COR-L47 (cell line): ENCODE measurements at regions not wholly inside any gene's neighbourhood (a gene's known extent, or its start where the extent isn't known, plus 50 kb on each side); places are given as distances from the start of the nearest gene placed in this dataset.

ENCODE experiments used
- DNase-seq: peaks from one replicate; lab custom pipeline; 2025; lab: John Stamatoyannopoulos, UW

DNA sequence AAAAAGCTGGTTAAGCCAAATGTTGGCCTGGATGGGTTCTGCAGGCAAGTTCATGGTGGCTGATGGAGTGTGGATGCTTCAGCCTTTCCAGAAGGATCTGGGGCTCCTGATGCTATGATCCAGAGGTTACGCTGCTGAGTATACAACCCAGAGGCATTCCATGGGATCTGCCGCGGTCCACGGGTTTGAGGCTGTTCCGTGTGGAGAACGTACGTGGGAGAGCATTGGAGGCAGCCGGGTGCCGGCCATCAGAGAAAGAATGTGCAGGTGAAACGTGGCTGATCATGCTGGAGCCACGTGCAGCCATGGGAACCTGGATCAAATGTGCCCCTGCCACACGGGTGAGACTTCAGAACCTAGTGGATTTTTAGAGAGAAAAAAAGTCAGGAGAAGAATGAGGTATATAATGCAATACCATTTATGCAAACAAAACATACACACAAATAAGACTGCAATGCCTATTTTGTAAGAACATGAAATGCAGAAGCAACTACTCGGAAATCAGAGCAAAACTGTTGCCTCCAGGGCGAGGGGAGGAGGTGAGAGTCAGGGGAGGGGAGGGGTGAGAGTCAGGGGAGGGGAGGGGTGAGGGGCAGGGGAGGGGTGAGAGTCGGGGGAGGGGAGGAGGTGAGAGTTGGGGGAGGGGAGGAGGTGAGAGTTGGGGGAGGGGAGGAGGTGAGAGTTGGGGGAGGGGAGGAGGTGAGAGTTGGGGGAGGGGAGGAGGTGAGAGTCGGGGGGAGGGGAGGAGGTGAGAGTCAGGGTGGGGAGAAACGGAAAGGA, 116.5 kb upstream of the C1orf174 start:
- no peak for DNase-seq

- DNase-seq: no peak
These were observed 117.7 kb upstream of the C1orf174 start for GRCh38 chr1:4017636-4018365.

DNA sequence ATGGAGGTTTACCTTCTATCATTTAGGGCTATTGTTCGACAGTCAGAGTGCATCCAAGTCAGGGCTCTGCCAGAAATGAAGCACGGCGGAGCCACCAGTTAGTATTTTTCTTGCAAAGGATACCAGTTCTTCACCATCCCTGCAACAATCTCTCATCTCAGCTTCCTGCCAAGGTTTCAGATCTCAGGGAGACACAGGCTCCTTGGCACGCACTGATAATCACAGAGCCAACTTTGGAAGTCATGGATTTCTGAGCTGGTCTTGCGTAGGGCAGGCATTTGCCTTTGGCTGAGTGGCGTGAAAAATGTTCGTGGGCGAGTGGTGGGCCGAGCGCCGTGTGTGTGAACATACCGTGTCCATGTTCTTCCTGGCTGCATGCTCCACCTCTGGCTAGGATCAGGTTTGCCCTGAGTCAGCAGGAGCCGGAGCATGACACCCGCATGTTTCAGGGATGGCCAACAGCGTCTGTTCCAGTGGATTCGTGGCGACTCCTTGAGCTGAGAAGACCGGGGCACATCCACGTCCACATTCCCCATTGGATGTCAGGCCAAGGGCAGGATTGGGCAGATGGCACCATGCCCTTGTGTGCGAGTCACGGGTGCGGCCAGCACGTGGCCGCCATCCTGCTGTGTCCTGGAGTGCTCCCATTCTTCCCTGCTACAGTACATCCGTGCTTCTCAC, 118.5 kb upstream of the C1orf174 start:
- DNase-seq: no peak

- DNase-seq: no peak
These were observed 119.1 kb upstream of the C1orf174 start for GRCh38 chr1:4019147-4019521.

DNA sequence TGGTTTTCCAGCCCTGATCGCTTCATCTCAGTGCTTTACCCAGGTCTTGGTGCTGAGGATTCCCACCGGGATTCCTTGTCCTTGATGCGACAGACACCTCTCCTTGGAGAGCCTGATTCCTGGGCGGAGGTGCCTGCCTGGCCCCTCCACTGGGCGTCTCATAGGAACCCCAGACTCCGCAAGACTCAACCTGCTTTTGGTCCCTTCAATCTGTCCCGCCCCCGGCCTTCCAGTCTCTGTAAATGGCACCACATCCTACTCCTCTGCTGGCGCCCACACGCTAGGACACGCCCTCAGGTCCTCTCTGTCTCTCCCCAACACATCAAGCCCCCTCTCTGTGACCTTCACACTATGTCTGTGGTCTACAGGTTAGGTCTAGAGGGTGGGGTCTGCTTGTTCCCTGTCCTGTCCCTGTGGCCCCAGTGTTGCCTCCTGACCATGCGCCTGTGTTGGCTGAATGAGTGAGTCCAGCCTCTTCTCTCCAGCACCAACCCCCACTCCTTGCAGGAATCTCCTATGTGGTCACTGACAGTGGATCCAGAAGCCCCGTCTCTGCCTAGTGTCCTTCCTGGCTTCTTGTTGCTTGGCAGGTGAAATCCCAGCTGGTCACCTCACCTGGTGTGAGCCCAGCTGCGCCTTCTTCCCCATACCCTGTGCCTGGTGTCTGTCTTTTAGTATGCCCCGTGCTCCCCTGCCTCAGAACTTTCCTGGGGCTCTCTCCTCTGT, 119.7 kb upstream of the C1orf174 start:
- no peak for DNase-seq

- no peak for DNase-seq
These were observed 120.4 kb upstream of the C1orf174 start for GRCh38 chr1:4020449-4020848.

DNA sequence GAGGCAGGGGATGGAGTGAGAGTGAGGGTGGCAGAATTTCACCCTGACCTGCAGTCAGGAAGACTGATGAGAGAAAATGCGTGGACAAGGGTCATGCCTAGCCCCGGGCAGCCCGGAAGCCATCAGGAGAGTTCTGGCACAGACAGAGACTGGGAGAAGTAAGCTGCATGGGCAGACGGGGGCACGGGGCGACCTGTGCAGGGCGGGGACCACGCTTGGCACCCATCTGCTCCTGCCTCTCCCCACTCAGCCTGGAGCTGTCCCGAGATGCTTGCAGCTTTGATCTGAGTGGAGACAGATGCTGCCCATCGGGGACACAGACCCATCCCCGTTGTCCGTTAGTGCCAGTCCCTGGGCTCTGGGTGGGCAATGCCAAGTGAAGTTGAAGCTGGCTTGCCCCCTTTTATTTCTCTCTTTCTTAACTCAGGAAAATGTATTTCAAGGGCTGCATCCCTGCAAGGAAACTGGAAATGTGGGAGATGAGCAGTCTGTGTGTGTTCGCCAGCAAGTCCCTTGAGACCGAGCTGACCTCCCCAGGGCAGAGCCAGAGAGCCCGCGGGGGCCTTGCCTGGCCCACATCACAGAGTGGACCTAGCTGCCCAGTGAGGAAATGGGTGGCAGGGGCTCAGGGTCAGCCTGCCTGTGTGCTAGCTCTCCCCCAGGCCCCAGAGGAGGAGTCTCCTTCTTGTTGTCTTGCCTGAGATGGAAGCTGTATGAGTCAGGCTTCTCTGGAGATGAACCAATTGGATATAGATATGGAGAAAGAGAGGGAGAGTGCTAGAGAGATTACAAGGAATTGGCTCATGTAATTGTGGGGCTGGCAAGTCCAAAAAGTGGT, 121.3 kb upstream of the C1orf174 start:
- no peak for DNase-seq

GRCh38 chr1:4021974-4022268, 121.8 kb upstream of the C1orf174 start:
- DNase-seq: no peak

GRCh38 chr1:4022715-4023114, 122.6 kb upstream of the C1orf174 start:
- no peak for DNase-seq

DNA sequence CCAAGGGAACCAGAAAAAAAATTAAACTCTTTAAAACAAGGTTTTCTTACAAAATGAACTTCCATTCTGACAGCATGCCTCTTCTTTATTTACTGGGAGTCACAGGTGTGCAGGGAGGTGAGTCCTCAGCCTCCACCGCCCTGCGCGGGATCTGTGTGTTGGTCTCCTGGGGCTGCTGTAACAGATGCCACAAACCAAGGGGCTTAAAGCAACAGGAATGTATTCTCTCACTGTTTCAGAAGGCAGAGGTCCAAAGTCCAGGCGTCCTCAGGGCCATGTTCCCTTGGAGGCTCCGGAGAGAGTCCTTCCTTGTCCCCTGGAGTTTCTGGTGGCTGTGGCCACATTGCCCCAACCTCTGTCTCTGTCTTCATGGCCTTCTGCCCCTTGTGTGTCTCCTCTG, 123.6 kb upstream of the C1orf174 start:
- no peak for DNase-seq

DNA sequence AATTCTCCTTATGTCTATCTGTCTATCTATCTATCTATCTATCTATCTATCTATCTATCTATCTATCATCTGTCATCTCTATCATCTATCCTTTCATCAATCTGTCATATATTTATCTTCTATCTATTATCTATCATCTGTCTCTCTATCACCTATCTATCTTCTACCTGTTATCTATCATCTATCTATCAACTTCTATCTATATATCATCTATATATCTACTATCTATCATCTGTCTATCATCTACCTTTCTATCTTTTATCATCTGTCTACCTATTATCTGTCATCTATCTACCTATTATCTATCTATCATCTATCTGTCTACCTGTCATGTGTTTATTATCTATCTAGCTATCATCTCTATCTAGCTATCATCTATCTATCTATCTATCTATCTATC, 124.7 kb upstream of the C1orf174 start:
- DNase-seq: no peak

DNA sequence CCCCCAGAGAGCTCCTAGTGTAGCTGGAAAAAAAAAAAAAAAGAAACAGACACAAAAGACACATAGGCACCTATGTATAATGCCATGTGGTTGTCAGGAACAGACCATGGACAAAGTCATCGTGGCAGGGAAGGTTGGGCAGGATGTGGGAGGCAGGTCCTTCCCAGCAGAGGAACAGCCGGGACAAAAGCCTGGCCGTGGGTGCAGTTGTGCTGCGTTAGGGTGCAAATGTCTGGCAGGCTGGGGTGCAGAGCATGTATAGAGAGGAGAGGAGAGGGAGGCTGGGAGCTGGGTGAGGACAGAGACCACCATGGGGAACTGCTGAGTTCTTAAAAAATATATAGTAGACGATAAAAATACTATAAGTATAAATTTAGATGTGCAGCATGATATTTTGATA, 125.7 kb upstream of the C1orf174 start:
- DNase-seq: no peak

- DNase-seq: no peak
These were observed 126.9 kb upstream of the C1orf174 start for GRCh38 chr1:4027008-4027407.

DNA sequence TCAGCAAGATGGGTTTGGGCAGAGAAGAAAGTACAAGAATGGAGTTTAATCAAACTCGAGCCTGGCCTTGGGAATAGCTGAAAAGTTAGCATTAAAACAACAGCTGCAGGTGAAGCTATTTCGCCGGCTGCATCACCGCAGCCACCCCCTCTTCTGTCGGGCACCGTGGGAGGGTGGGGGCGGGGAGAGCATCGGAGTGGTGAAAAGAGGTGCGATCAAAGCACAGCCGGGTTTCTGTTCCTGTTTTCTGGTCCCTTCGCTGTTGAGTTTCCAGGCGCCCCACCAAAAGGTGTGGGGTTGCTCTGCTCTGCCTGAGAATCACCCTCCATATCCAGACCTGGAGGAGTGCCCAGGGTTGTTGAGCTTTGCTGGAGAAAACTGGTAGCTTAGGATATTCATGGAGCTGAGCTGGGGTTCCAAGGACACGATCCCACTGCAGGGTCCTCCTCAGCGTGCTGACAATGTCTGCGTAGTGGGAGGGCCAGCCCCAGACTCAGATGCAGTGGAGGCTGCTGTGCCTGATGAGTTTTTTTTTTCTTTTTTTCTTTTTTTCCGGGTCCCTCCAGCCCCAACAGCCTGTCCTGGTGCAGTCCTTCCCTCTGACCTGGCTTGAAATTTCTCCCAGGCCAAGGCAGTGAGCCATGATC, 127.5 kb upstream of the C1orf174 start:
- DNase-seq: no peak

DNA sequence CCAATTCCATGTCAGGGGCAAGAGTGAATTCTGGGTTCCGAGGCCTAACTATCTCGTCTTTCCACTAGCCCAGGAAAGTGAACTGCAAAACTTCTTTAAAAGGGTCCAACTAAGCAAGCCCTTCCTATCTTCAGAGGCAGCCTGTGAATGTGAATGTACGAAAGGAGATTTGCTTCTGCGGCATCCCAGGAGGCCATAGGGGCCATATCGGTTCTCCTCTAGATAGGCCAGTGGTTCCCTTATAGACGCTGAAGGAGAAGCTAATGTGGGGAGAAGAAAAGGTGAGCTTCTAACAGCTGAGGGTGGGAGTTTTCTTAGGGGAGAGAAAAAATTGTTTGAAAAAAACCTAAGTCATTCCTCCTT, 128.0 kb upstream of the C1orf174 start:
- DNase-seq: no peak

DNA sequence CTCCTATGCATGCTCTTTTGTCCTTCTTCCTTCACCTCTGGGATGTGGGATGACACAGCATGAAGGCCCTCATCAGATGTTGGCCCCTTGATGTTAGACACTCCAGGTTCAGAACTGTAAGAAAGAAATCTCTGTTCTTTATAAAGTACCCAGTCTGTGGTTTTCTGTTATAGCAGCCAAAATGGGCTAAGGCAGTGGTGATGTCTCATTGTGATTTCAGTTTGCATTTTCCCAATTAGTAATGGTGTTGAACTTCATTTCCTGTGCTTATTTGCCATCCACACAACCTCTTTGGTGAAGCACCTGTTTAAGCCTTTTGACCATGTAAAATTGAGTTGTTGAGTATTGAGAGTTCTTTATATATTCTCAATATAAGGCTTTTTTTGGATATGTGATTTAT, 129.3 kb upstream of the C1orf174 start:
- DNase-seq: no peak

GRCh38 chr1:4032571-4032970, 132.5 kb upstream of the C1orf174 start:
- no peak for DNase-seq

DNA sequence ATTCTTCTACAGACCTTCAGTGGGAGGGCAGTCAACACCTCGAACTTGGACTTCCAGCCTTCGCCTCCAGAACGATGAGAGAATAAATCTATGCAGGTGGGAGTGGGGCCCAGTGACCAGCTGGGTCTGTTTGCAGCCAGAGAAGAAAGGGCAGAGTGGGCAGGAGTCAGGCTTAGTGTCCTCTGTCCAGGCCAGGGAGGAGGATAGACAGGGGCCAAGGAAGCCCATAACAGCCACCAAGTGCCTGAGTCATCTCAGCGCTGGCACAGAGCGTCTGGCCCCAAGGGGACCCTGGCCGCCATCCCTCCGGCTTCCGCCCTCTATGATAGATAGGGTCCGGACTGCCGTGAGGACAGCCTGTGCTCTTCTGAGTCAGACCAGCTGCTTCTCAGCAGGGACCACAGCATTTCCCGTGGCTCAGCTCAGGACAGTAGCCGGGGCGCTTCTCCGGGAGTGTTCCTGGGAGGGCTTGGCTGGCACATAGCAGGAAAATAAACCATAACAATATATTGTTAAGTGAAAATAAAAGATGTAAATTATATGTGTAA, 133.1 kb upstream of the C1orf174 start:
- no peak for DNase-seq

- no peak for DNase-seq
These were observed 133.6 kb upstream of the C1orf174 start for GRCh38 chr1:4033713-4034112.

DNA sequence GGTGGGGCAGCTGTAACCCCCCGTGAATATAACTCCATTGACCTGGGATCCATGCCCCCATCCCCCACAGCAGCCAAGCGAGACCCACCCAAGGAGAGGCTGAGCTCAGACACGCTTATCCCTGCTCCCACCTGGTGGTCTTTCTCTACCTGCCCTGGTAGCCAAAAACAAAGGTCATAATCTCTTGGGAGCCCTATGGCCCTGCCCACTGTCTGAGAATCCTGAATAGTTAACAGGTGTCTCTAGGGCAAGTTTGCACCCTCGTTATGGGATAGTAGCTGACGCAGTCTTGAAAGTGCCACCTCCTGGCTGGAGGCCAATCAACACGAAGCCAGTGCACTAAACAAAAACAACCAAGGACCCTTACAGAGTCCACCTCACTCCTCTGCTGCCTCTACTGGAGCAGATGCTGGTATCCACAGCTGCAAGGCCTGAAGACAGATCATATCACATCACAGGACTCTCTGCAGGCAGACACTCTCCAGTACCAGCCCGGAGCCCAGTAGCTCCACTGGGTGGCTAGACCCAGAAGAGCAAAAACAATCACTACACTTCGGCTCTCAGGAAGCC, 134.3 kb upstream of the C1orf174 start:
- DNase-seq: no peak

DNA sequence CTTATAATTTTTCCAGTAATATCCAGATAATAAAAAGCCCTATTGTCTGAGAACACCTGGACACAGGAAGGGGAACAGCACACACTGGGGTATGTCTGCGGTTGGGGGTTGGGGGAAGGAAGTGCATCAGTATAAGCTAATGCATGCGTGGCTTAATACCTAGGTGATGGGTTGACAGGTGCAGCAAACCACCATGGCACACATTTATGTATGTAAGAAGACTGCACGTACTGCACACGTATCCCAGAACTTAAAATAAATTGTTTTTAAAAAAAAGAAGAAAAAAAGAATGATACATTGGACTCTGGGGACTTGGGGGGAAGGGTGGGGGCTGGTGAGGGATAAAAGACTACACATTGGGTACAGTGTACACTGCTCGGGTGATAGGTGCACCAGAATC, 144.9 kb upstream of the C1orf174 start:
- DNase-seq: no peak
